ENCODE measurements at regions not wholly inside any gene's neighbourhood (a gene's known extent, or its start where the extent isn't known, plus 50 kb on each side); places are given as distances from the start of the nearest gene placed in this dataset.

DNA sequence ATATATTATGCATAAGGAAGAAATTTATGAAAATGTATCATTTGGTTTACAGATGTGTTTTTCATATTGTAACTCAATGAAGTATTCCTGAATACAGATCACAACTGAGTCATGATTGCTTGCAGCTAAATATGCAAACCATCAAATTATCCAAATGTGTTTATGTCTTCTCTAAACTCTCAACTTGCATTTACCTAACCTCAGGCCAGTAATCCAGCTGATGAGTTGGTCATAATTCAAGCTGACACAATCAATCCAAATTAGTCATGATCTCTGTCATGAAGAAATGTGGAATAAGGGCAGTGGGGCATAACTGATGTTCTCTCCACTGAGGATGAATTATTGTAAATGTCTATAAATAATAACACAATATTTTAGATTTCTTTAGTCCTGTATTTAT lies 104.8 kb upstream of the CNTN1 start:
- Histone ChIP-seq H2AFZ (ENCODE audit: control insufficient read depth, low read depth, low read length) (no peak overlapping the region), H3K36me3 (ENCODE audit: control insufficient read depth in 2 of 2, insufficient read depth in 2 of 2, low read length in 1 of 2) (no peaks in the 10 kb centered on the region), H3K27me3 (replicated peaks in 1 of 2; ENCODE audit: control insufficient read depth in 2 of 2, insufficient read depth in 2 of 2, low read length in 1 of 2) (no peaks in the 10 kb centered on the region), H4K20me1 (ENCODE audit: control insufficient read depth, insufficient read depth) (no peaks in the 10 kb centered on the region), H3K9ac (ENCODE audit: control insufficient read depth, insufficient read depth, low read length) (no peak overlapping the region), H3K9me3 (replicated peaks; ENCODE audit: control insufficient read depth, insufficient read depth, low read length) (no peaks in the 10 kb centered on the region), H3K4me3 (no peak overlapping the region), H3K4me2 (ENCODE audit: control insufficient read depth, insufficient read depth) (no peak overlapping the region), H3K27ac (ENCODE audit: control insufficient read depth, insufficient read depth) (no peak overlapping the region), H3K79me2 (ENCODE audit: control insufficient read depth, insufficient read depth, low read length) (no peaks in the 10 kb centered on the region), H3K4me1 (ENCODE audit: control insufficient read depth, insufficient read depth, low read length) (no peaks in the 10 kb centered on the region)
- intact Hi-C loops (cut with micrococcal nuclease; ENCODE audit: unreplicated experiment): loop anchor here (10.0 kb wide), 1 partner anchor 143 kb away; no protein-coding TSS in a partner anchor
- ChIA-PET POLR2A (no interaction called here), SMC1A (ENCODE audit: uncharacterized antibody, unreplicated experiment) (interaction anchor here (1.0 to 1.4 kb wide), 2 partner anchors 9 to 21 kb away, joined by 3 read pairs; no protein-coding TSS in a partner anchor), RAD21 (ENCODE audit: unreplicated experiment) (no interaction called here), CTCF (no interaction called here)
- no TSS peak for BruUV-seq (replicated peaks)
- ATAC-seq: no peak
- DNase-seq (ENCODE audit: low read depth, low spot score): no peak
- in situ Hi-C loops (cut with MboI): no loop called here
- no peak for FAIRE-seq
- TF ChIP-seq, protein P1, sequence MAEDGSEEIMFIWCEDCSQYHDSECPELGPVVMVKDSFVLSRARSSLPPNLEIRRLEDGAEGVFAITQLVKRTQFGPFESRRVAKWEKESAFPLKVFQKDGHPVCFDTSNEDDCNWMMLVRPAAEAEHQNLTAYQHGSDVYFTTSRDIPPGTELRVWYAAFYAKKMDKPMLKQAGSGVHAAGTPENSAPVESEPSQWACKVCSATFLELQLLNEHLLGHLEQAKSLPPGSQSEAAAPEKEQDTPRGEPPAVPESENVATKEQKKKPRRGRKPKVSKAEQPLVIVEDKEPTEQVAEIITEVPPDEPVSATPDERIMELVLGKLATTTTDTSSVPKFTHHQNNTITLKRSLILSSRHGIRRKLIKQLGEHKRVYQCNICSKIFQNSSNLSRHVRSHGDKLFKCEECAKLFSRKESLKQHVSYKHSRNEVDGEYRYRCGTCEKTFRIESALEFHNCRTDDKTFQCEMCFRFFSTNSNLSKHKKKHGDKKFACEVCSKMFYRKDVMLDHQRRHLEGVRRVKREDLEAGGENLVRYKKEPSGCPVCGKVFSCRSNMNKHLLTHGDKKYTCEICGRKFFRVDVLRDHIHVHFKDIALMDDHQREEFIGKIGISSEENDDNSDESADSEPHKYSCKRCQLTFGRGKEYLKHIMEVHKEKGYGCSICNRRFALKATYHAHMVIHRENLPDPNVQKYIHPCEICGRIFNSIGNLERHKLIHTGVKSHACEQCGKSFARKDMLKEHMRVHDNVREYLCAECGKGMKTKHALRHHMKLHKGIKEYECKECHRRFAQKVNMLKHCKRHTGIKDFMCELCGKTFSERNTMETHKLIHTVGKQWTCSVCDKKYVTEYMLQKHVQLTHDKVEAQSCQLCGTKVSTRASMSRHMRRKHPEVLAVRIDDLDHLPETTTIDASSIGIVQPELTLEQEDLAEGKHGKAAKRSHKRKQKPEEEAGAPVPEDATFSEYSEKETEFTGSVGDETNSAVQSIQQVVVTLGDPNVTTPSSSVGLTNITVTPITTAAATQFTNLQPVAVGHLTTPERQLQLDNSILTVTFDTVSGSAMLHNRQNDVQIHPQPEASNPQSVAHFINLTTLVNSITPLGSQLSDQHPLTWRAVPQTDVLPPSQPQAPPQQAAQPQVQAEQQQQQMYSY (CRISPR knock-in tag; IDR thresholded peaks at IDR 0.05): no peak
- TF ChIP-seq, protein P2, sequence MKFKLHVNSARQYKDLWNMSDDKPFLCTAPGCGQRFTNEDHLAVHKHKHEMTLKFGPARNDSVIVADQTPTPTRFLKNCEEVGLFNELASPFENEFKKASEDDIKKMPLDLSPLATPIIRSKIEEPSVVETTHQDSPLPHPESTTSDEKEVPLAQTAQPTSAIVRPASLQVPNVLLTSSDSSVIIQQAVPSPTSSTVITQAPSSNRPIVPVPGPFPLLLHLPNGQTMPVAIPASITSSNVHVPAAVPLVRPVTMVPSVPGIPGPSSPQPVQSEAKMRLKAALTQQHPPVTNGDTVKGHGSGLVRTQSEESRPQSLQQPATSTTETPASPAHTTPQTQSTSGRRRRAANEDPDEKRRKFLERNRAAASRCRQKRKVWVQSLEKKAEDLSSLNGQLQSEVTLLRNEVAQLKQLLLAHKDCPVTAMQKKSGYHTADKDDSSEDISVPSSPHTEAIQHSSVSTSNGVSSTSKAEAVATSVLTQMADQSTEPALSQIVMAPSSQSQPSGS (IDR thresholded peaks at IDR 0.05; ENCODE audit: low read length): no peak
- TF ChIP-seq IKZF2 (IDR thresholded peaks at IDR 0.05) (no peak), BCL11A (IDR thresholded peaks at IDR 0.05; ENCODE audit: low read depth, low read length) (no peak), ZSCAN29 (IDR thresholded peaks at IDR 0.05) (no peak), ZNF24 (IDR thresholded peaks at IDR 0.05) (no peak), KAT2A (conservative IDR thresholded peaks at IDR 0.05; ENCODE audit: control insufficient read depth, low read depth, low read length) (no peak)
- TF ChIP-seq, protein P3, sequence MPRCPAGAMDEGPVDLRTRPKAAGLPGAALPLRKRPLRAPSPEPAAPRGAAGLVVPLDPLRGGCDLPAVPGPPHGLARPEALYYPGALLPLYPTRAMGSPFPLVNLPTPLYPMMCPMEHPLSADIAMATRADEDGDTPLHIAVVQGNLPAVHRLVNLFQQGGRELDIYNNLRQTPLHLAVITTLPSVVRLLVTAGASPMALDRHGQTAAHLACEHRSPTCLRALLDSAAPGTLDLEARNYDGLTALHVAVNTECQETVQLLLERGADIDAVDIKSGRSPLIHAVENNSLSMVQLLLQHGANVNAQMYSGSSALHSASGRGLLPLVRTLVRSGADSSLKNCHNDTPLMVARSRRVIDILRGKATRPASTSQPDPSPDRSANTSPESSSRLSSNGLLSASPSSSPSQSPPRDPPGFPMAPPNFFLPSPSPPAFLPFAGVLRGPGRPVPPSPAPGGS (IDR thresholded peaks at IDR 0.05; ENCODE audit: borderline replicate concordance, insufficient read depth, low read depth, low read length, poor library complexity, severe bottlenecking): no peak
- TF ChIP-seq, protein P4, sequence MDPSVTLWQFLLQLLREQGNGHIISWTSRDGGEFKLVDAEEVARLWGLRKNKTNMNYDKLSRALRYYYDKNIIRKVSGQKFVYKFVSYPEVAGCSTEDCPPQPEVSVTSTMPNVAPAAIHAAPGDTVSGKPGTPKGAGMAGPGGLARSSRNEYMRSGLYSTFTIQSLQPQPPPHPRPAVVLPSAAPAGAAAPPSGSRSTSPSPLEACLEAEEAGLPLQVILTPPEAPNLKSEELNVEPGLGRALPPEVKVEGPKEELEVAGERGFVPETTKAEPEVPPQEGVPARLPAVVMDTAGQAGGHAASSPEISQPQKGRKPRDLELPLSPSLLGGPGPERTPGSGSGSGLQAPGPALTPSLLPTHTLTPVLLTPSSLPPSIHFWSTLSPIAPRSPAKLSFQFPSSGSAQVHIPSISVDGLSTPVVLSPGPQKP (IDR thresholded peaks at IDR 0.05; ENCODE audit: low read depth, low read length): no peak
- TF ChIP-seq, protein P5, sequence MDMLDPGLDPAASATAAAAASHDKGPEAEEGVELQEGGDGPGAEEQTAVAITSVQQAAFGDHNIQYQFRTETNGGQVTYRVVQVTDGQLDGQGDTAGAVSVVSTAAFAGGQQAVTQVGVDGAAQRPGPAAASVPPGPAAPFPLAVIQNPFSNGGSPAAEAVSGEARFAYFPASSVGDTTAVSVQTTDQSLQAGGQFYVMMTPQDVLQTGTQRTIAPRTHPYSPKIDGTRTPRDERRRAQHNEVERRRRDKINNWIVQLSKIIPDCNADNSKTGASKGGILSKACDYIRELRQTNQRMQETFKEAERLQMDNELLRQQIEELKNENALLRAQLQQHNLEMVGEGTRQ (IDR thresholded peaks at IDR 0.05; ENCODE audit: borderline replicate concordance, low read depth, low read length): no peak
- TF ChIP-seq, protein P6, sequence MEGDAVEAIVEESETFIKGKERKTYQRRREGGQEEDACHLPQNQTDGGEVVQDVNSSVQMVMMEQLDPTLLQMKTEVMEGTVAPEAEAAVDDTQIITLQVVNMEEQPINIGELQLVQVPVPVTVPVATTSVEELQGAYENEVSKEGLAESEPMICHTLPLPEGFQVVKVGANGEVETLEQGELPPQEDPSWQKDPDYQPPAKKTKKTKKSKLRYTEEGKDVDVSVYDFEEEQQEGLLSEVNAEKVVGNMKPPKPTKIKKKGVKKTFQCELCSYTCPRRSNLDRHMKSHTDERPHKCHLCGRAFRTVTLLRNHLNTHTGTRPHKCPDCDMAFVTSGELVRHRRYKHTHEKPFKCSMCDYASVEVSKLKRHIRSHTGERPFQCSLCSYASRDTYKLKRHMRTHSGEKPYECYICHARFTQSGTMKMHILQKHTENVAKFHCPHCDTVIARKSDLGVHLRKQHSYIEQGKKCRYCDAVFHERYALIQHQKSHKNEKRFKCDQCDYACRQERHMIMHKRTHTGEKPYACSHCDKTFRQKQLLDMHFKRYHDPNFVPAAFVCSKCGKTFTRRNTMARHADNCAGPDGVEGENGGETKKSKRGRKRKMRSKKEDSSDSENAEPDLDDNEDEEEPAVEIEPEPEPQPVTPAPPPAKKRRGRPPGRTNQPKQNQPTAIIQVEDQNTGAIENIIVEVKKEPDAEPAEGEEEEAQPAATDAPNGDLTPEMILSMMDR (IDR thresholded peaks at IDR 0.05 in 2 of 3, conservative IDR thresholded peaks at IDR 0.05 in 1 of 3; ENCODE audit: control insufficient read depth in 2 of 3, extremely low read depth in 1 of 3, insufficient read depth in 1 of 3, low read depth in 3 of 3, low read length in 3 of 3): no peak

All from GM12878 (cell line).